Right lung (tissue), 2 donors: ENCODE measurements at regions not wholly inside any gene's neighbourhood (a gene's known extent, or its start where the extent isn't known, plus 50 kb on each side); places are given as distances from the start of the nearest gene placed in this dataset.
"Not testable (repeated sequence)": the region's sequence is repeated elsewhere in the genome, so short reads cannot be mapped to it uniquely, and the experiment has no call there.

ENCODE experiments used
- DNase-seq, 2 donors: peaks; one replicate each; pipeline ENCODE4 v3.0.0-alpha.2; 2013

DNA sequence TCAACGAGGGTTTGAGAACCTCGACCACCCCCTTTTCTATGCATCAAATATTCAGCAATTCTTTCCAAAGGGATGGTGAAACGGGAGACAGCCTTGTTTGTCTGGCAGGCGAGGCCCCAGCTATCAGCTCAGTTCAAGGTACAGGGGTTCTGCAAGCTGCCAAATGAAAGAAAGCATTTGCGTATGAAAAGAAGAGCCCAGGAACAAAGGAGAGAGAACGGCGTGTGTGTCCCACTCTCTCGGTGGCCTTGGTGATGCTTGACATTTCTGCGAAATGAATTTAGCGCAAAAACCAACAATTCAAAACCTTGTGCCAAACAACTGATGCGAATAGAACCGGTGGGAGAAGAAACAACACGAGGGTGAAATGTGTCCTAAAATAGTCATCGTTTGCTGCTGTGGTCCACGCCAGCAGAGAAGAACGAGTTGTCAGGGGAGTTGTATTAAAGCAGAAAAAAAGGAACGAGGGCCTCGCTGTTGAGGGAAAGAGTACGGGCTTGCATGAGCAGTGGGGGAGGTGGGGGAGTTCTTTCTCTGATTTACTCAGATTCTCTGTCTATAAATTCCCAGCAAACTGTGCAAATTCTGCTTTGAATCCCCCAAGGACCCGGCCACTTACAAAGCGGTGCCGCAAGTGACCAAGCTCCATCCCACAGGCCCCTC is 97.7 kb downstream of the TMEM130 start:
- no peak for DNase-seq

DNA sequence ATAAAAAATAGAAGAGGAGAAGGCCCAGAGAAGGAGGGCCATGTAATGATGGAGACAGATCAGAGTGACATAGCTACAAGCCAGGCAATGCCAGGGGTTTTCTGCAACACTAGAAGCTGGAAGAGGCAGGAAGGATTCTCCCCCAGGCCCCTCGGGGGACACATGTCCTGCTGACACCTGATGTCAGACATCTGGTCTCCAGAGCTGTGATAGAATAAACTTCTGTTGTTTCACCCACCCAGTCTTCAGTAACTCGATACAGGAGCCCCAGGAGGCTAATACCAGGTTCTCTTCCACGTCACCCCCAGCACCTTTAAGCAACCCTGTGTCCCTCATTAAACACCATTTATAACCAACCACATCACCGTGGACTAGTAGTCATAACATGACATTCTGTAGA is 94.9 kb downstream of the TMEM130 start:
- DNase-seq, result no peak

DNA sequence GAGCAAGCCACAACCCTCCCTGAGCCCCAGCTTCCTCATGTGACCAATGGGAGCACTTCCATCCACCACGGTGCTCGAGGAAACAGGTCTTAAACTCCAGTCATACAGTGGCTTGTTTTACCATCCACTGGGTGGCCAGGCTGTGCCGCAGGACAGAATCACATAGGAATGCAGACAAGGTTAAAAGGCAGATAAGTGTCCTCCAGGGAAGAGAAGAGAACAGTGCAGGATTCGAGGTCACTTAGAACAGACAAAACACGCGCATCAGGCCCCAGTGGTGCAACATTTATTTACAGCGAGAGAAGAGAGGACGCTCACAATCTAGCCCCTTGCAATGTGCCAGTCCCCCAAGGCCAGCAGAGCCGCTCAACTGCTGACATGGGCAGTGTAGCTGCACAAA is 92.8 kb downstream of the TMEM130 start:
- DNase-seq, result no peak

DNA sequence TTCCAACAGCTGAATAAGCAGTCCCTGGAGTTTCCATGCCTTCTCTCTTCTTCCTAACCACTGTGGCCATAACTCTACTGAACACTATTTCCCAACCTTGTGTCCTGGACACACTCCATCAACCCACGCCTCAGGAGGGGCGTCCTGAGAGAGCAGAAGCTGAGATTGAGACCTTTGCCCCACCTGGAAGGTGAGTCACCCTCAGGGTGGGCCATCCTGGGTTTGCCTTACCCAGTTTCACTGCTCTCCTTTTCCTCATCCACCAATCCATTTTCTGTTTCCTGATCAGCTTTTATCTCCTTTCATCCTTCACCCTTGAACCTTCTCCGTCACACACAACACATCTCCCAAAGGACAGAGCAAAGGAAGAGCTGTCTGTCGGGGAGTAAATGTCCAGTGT is 91.4 kb downstream of the TMEM130 start:
- no peak for DNase-seq

DNA sequence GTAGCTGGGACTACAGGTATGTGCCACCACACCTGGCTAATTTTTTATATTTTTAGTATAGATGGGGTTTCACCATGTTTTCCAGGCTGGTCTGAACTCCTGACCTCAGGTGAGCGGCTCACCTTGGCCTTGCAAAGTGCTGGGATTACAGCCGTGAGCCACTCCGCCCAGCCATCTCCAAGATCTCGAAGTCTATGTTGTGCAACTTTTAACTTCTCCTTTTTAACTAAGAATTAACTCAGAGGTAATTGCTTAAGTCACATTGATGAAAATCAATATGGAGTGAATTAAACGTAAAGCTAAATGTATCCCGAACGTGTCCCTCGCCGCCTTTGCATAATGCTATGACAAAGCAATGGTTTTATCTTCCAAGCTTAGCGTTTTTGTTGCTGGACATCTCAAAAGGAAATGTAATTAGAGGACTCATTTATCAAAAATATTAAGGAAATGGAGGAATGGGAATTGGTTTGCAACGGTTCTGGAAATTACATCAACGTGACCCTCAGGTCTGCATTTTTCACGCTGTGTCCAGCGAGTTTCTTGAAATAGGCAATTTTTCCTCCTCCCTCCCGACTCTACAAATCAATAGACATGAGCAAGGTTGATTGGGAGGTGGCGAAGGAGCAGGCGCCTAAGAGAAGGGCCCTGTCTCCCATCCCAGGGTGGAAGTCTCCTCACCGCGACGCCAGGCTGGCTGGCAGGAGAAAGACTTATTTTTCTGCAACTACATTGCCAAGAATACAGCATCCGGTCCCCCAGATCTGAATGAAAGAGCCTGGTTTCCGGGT is 89.8 kb downstream of the TMEM130 start:
- DNase-seq, result no peak

DNA sequence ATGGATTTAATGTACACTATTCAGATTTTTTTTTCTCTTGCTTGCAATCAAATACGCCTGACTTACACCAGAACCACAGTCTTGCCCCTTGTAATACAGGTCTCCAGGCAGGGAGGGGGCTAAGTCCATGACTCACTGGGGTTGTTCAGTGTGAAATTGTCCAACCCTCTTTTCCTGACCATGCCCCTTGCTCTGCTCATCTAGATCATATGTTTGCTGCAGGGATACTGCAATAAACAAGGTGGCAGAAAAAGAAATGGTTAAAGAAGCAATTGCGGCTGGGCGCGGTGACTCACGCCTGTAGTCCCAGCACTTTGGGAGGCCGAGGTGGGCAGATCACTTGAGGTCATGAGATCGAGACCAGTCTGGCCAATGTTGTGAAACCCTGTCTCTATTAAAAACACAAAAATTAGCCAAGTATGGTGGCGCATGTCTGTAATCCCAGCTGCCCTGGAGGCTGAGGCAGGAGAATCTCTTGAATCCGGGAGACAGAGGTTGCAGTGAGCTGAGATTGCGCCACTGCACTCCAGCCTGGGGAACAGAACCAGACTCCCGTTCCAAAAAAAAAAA is 85.5 kb downstream of the TMEM130 start:
- no peak for DNase-seq

DNA sequence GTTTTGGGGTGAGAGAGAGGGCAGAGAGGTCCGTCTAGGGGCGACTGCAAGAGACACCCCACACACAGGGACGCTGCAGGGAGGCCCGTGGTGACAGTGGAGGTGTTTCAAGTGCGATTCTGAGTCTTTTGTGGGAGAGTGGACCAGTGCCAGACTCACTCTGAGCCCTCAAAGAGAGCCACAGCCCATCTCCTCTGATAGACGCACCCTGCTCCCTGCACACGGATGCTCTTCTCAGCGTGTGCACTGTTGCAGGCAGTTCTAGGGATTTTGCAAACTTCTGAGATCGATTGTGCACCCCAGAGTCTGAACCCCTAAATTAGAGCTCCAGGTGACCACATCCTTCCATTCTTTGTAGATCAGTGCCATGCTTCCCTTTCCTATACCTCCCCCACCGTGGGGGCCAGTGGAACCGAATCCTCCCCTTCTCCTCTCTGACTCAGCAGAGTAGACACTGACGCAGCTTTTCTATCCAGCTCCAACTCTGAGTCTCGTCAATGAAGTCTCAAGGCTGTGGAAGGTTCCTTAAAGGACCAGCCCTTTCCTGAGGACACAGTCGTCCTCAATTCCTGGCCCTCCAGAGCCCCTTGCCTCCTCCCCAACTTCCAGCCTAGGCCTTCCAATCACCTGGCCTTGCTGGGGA is 83.8 kb downstream of the TMEM130 start:
- no peak for DNase-seq

DNA sequence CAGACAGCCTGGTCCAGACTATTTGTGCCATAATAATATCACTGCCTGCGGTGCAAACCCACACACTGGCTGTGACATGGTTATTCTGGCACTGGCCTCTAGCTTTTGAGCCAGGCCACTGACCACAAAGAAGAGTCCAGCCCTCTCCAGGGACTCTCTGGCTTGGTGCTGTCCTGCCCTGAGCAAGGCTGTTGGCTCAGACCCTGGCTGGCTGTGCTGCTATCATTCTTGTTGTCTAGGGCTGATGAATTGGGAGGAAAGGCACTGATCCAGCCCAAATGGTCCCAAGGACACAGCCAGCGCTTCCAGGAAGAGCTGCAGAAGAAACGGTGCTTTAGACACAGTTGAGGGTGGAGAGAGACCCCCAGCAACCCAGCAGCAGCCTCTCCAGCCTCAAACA is 80.8 kb downstream of the TMEM130 start:
- DNase-seq, result no peak

DNA sequence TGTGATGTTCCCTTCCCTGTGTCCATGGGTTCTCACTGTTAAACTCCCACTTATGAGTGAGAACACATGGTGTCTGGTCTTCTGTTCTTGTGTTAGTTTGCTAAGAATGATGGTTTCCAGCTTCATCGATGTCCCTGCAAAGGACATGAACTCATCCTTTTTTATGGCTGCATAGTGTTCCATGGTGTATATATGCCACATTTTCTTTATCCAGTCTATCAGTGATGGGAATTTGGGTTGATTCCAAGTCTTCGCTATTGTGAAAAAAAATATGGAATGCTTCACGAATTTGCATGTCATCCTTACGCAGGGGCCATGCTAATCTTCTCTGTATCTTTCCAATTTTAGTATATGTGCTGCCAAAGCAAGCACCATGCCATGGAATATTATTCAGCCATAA is 75.4 kb downstream of the TMEM130 start:
- not testable (repeated sequence) for DNase-seq

DNA sequence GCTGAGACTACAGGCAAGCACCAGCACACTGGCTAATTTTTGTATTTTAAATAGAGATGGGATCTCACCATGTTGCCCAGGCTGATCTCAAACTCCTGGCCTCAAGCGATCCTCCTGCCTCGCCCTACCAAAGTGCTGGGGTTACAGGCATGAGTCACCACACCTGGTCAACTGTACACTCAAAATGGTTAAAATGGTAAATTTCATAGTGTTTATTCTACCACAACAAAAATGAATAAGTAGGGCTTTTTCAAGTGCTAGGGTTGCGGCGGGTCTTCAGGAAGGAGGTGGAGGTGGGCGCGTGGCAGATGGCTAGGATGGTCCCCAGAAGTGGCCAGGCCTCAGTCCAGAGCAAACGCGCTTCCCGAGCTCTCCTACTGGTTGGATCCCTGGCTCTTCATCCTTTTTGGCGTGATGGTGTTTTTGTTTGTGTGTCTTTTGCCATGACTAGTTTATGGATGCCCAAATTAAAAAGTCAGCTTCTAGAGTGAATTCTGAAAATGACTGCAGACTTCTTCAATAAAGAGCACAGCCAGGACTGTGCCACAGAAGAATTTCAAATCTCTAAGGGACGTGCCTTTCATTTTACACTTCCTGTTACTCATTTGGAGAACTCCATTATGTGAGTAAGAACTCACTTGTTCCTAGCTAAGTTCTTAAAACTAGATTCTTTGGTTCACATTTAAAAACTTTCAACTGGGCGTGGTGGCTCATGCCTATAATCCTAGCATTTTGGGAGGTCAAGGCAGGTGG is 73.9 kb downstream of the TMEM130 start:
- no peak for DNase-seq
